ENCODE measurements at regions not wholly inside any gene's neighbourhood (a gene's known extent, or its start where the extent isn't known, plus 50 kb on each side); places are given as distances from the start of the nearest gene placed in this dataset.

- DNase-seq: no peak
- H3K27ac ChIP-seq: no peak overlapping the region
- 84 to 86% methylated on average over 7 of the region's 7 CpGs for WGBS, 2 donors
- no peaks in the 10 kb centered on the region for H3K27me3 ChIP-seq
- no peak overlapping the region for H3K4me3 ChIP-seq
- intact Hi-C loops (cut with DNase I; ENCODE audit: low total_unique reads): no loop called here
- H3K9me3 ChIP-seq: no peaks in the 10 kb centered on the region
- no peaks in the 10 kb centered on the region for H3K36me3 ChIP-seq (ENCODE audit: low read depth, missing control alignments)
- no peak for TF ChIP-seq CTCF (IDR thresholded peaks at IDR 0.05)
- no peaks in the 10 kb centered on the region for H3K4me1 ChIP-seq
Measured at GRCh38 chr6:98648211-98648914, 186.0 kb upstream of the POU3F2 start.

GRCh38 chr6:98650941-98651340 is 183.4 kb upstream of the POU3F2 start:
- Histone ChIP-seq H3K4me3 (no peak overlapping the region), H3K27me3 (no peaks in the 10 kb centered on the region), H3K9me3 (no peaks in the 10 kb centered on the region), H3K36me3 (ENCODE audit: low read depth, missing control alignments) (no peaks in the 10 kb centered on the region), H3K27ac (no peak overlapping the region), H3K4me1 (no peaks in the 10 kb centered on the region)
- WGBS, 2 donors: 39 to 45% methylated on average over 3 of the region's 3 CpGs
- DNase-seq: no peak
- intact Hi-C loops (cut with DNase I; ENCODE audit: low total_unique reads): no loop called here
- TF ChIP-seq CTCF (IDR thresholded peaks at IDR 0.05): no peak

GRCh38 chr6:98653179-98653578 is 181.2 kb upstream of the POU3F2 start:
- Histone ChIP-seq H3K9me3 (no peaks in the 10 kb centered on the region), H3K27me3 (no peaks in the 10 kb centered on the region), H3K4me3 (no peak overlapping the region), H3K36me3 (ENCODE audit: low read depth, missing control alignments) (no peaks in the 10 kb centered on the region), H3K27ac (no peak overlapping the region), H3K4me1 (no peaks in the 10 kb centered on the region)
- TF ChIP-seq POLR2A (IDR thresholded peaks at IDR 0.05): no peak
- no peak for TF ChIP-seq CTCF (IDR thresholded peaks at IDR 0.05)
- DNase-seq: no peak
- intact Hi-C loops (cut with DNase I; ENCODE audit: low total_unique reads): no loop called here
- 62 to 66% methylated on average over 2 of the region's 2 CpGs for WGBS, 2 donors

GRCh38 chr6:98657764-98658163 is 176.6 kb upstream of the POU3F2 start:
- DNase-seq: peak; percentile 49
- intact Hi-C loops (cut with DNase I; ENCODE audit: low total_unique reads): no loop called here
- H3K4me1 ChIP-seq: no peaks in the 10 kb centered on the region
- WGBS, 2 donors: 28 to 42% methylated on average over 5 of the region's 5 CpGs
- H3K36me3 ChIP-seq (ENCODE audit: low read depth, missing control alignments): no peaks in the 10 kb centered on the region
- H3K27ac ChIP-seq: no peak overlapping the region
- no peak overlapping the region for H3K4me3 ChIP-seq
- H3K9me3 ChIP-seq: no peaks in the 10 kb centered on the region
- H3K27me3 ChIP-seq: no peaks in the 10 kb centered on the region
- TF ChIP-seq POLR2A (IDR thresholded peaks at IDR 0.05): no peak
- TF ChIP-seq CTCF (IDR thresholded peaks at IDR 0.05): no peak

GRCh38 chr6:98669371-98669770 is 165.0 kb upstream of the POU3F2 start:
- no peak overlapping the region for H3K4me3 ChIP-seq

More at GRCh38 chr6:98669371-98669770, 165.0 kb upstream of the POU3F2 start:
- TF ChIP-seq POLR2A (IDR thresholded peaks at IDR 0.05): no peak
- intact Hi-C loops (cut with DNase I; ENCODE audit: low total_unique reads): no loop called here
- H3K4me1 ChIP-seq: no peaks in the 10 kb centered on the region
- H3K9me3 ChIP-seq: no peaks in the 10 kb centered on the region
- H3K36me3 ChIP-seq (ENCODE audit: low read depth, missing control alignments): no peaks in the 10 kb centered on the region
- H3K27ac ChIP-seq: no peak overlapping the region
- no peaks in the 10 kb centered on the region for H3K27me3 ChIP-seq
- DNase-seq: no peak

Measured in testis (tissue), 2 donors.